Stimulated activated CD4-positive, alpha-beta T cell treated with anti-CD3 and anti-CD28 coated beads, Interleukin-4, amount 100 ng/mL, for 4 hours (primary cell): ENCODE measurements at regions not wholly inside any gene's neighbourhood (a gene's known extent, or its start where the extent isn't known, plus 50 kb on each side); places are given as distances from the start of the nearest gene placed in this dataset.

ENCODE experiments used
- DNase-seq, 2 experiments: peaks; one replicate each; pipeline ENCODE4 v3.0.0-alpha.2; 2020

GRCh38 chr19:29375429-29376119, 150.2 kb upstream of the VSTM2B start:
- no peak for DNase-seq

GRCh38 chr19:29376855-29377354, 148.9 kb upstream of the VSTM2B start:
- DNase-seq: no peak

- no peak for DNase-seq
Observed at GRCh38 chr19:29378126-29378525, 147.7 kb upstream of the VSTM2B start.

GRCh38 chr19:29378543-29379080, 147.2 kb upstream of the VSTM2B start:
- no peak for DNase-seq

GRCh38 chr19:29379257-29380021, 146.4 kb upstream of the VSTM2B start:
- DNase-seq: no peak

GRCh38 chr19:29380581-29380980, 145.2 kb upstream of the VSTM2B start:
- no peak for DNase-seq

GRCh38 chr19:29381353-29382203, 144.2 kb upstream of the VSTM2B start:
- no peak for DNase-seq

GRCh38 chr19:29383696-29384095, 142.1 kb upstream of the VSTM2B start:
- DNase-seq: no peak

- DNase-seq: no peak
Observed at GRCh38 chr19:29384656-29385055, 141.1 kb upstream of the VSTM2B start.

GRCh38 chr19:29385191-29385795, 140.5 kb upstream of the VSTM2B start:
- no peak for DNase-seq

GRCh38 chr19:29386970-29387369, 138.8 kb upstream of the VSTM2B start:
- DNase-seq: no peak

GRCh38 chr19:29387586-29387985, 138.2 kb upstream of the VSTM2B start:
- DNase-seq: no peak

GRCh38 chr19:29389495-29389894, 136.3 kb upstream of the VSTM2B start:
- DNase-seq: no peak

- DNase-seq: no peak
Observed at GRCh38 chr19:29390742-29391141, 135.1 kb upstream of the VSTM2B start.

- DNase-seq: no peak
Observed at GRCh38 chr19:29393915-29394460, 131.8 kb upstream of the VSTM2B start.

GRCh38 chr19:29395111-29395733, 130.6 kb upstream of the VSTM2B start:
- DNase-seq: no peak

GRCh38 chr19:29395734-29396414, 129.9 kb upstream of the VSTM2B start:
- DNase-seq: no peak

- no peak for DNase-seq
Observed at GRCh38 chr19:29396925-29397324, 128.9 kb upstream of the VSTM2B start.

GRCh38 chr19:29397748-29398147, 128.0 kb upstream of the VSTM2B start:
- DNase-seq: no peak

- DNase-seq: no peak
Observed at GRCh38 chr19:29399804-29400203, 126.0 kb upstream of the VSTM2B start.
